Ammon's horn (tissue), 1 donor: ENCODE measurements at regions not wholly inside any gene's neighbourhood (a gene's known extent, or its start where the extent isn't known, plus 50 kb on each side); places are given as distances from the start of the nearest gene placed in this dataset.
"Not testable (repeated sequence)": the region's sequence is repeated elsewhere in the genome, so short reads cannot be mapped to it uniquely, and the experiment has no call there.

ENCODE experiments used
- DNase-seq: peaks from one replicate; pipeline ENCODE4 v3.0.0-alpha.2; 2016; ENCODE audit warnings: low spot score

DNA sequence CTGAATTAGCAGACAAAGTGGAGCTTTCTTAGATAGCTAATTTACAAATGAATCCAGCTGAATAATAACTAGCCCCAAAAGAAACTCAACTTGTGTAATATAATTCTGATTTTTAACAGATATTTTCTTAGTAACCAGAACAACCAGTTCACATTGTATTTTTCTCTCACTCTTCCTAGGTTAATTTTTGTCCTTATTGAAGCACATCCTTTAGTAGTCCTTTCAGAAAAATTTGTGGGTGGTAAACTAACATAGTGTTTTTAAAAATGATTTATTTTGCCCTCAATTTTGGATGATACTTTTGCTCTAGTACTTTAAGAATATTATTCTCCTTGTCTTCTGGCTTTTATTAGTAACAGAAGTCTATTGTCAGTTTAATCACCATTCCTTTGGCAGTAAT is 190.6 kb upstream of the SLC39A10 start:
- no peak for DNase-seq

DNA sequence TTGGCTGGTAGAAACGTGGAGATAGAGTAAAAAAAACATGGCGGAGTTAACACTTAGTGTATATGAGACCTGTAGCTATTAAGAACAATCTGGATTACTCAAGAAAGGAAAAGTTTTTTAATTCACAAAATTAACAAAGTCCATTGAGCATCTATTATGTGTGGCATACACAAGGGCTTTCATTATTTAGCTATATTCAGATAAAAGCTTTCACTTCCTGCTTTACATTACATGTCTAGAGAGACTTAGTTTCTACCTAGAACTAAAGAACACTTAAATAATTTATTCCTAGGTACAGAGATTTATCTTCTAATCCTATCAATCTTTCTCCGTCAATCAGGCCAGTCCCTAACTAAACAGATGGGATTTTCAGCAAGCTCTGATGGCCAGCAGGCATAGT is 196.0 kb upstream of the SLC39A10 start:
- DNase-seq: no peak

DNA sequence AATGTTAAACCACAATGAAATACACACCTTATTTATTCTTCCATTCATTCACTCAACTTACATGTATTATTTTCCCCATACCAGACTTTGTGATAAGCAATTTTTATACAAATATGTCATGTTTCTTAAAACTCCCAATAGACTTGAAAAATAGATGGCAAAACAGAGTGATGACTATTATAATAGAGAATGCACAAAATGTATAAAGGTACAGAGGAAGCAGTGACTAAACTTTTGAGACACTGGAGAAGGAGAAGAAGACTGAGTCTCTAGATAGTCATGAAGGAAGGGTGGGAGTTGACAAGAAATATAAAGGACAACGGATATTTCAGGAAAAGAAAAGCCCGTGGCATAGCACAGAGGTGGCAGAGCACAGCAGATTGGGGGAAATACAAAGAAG is 198.1 kb upstream of the SLC39A10 start:
- DNase-seq: no peak

DNA sequence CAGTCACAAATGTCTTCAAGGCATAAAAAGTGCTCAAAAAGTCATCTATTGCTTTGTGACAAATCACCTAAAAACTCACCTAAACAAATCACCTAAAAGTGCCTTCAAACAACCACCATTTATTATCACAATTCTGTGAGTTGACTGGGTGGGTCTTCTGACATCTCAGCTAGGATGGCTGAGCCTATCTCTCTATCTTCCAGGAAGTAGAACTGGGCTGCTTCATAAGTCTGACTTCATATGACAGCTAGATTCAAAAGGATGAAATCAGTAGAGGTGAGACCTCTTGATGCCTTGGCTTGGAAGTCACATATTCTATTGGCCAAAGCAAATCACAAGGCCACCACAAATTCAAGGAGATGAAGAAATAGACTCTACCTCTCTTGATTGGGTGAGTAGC is 199.2 kb upstream of the SLC39A10 start:
- no peak for DNase-seq

DNA sequence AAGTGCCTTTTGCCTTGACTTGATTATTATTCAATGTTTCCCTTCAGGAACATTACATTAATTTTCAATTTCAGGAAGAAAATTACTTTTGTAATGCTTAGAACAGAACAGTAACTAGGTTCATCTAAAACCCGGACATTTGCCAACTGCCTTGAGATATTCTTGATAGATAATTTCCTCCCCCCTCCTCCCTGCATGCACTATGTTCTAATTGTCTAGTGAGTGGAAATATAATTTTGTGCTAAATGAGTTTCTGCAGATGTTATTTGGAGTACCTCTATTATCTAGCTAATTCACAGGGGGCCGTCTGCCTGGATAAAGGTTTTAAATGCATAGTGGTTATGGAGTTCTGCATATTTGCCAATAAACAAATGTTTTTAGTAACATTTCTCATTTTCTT is 200.3 kb upstream of the SLC39A10 start:
- no peak for DNase-seq

DNA sequence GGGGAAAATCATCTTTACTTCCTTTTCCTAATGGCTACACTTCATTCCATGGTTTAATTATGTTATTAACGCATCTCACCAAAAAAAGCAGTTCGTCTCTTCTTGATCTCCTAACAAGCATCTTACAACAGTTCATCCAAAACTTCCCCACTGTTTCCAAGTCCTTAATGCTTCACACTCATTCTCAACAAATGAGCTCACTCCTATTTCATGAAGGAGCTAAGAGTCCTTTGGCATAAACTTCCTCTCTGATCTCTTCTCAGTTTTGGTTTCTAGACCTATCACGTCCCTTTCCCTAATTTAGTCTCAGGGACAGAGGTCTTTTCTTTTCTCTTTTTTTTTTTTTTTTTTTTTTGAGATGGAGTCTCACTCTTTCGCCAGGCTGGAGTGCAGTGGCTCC is 205.9 kb upstream of the SLC39A10 start:
- no peak for DNase-seq

DNA sequence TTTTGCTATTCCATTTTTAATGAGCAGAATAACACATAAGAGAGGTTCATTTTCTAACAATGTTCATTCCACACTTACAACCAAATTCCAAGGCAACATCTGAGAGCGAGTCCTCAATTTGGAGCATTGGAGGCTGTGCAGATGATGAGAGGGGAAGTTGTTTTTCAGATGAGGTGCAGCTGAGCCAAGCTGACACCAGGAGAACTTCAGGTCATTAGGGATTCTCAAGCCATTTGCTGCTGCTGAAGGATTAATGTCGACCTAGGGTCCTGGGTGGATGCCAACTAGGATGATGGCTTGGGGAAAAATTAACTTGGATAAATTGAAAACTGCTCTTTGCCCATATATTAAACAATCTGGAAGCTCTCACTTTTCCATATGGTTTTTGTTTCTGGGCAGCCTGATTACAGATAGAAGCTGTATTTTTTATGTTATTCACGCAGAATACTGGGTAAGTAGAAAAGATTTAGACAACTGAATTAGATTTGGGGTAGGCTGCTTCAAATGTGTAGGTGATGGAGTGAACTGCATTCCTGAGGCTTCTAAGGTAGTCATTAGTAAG is 206.4 kb upstream of the SLC39A10 start:
- no peak for DNase-seq

DNA sequence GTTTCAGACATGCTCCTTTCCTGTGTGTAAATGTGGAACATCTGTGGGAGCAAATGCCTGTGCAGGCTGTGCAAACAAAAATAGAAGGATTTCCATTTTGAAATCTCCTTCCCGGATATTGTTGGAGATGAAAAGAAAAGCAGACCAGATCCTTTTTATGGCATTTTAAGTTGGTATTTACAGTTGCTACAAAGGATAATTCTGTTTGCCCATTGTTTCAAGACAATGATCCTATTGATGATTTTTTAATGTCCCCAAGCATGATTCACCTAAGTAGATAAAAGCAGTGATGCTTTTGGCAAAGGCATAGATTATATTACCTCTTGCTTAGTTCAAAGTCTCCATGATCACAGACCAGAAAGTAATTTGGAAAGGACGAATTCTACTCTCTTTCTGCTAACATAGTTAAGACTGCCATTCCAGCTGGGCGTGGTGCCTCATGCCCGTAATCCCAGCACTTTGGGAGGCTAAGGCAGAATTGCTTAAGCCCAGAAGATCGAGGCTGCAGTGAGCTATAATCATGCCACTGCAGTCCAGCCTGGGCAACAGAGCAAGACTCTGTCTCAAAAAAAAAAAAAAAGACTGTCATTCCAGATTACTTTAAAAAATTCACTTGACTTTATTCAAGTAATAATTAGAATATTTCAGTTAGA is 209.6 kb upstream of the SLC39A10 start:
- DNase-seq: peak; percentile 27

DNA sequence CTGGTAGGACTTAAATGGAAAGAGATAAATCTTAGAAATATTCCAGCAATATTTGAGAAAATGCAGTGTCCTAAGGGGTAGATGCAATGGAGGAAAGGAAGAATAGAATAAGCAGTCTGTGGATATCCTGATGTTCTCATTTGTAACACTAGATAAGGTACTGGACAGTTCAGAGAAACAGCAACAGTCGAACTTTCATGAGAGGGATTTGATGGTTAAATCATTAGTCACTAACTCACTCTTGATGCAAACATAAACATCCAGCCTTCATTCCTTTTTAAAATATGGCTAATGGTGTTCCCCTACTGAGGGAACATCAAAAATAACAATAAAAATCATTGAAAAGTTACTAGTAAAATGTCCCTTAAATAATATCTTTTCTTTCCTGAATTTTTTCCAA is 211.4 kb upstream of the SLC39A10 start:
- no peak for DNase-seq

DNA sequence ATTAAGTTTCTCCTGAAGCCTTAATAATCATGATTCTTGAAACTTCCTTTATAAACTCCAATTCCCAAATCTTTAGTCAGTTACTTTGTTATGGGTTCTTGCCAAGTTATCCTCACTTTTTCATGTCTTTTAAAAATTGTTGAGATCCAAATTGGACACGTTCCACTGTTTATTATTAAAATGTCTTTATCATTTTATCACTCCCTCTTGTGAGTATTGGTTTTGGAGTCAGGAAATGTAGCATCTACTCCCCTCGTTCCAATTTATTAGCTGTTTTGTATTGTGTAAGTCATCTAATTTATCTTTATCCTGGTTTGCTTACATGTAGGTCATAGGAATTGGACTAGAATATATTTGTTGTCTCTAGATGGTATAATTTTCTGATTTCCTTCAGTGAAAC is 213.1 kb upstream of the SLC39A10 start:
- DNase-seq: no peak

DNA sequence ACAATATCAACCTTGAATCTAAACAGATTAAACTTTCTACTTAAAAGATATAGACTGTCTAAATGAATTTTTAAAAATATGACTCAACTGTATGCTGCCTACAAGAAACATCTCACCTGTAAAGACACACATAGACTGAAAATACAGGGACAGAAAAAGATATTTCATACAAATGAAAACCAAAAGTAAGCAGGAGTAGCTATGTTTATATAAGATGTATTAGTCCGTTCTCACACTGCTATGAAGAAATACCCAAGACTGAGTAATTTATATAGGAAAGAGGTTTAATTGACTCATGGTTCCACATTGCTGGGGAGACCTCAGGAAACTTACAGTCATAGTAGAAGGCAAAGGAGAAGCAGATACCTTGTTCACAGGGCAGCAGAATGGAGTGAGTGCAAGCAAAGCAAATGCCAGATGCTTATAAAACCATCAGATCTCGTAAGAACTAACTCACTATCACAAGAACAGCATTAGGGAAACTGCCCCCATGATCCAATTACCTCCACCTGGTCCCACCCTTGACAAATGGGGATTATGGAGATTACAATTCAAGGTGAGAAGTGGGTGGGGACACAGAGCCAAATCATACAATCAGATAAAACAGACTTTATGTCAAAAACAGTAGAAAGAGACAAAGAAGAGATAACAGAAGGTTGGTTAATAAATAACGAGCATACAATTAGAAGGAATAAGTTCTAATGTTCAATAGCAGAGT is 214.4 kb upstream of the SLC39A10 start:
- no peak for DNase-seq

DNA sequence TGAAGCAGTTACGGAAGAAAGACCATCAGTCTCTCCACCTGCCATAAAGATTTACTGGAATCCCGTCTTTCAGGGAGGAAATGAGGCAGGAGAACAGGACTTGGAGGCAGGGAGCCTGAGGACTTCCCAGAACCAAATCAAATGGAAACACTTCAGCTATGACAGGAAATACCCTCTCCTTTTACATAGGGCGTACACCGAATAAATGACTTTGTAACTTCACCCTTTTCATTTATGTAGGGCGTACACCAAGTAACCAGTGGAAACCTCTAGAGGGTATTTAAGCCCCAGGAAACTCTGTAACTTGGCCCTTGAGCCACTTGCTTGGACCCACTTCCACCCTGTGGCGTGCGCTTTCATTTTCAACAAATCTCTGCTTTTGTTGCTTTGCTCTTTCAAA is 218.3 kb upstream of the SLC39A10 start:
- no peak for DNase-seq

DNA sequence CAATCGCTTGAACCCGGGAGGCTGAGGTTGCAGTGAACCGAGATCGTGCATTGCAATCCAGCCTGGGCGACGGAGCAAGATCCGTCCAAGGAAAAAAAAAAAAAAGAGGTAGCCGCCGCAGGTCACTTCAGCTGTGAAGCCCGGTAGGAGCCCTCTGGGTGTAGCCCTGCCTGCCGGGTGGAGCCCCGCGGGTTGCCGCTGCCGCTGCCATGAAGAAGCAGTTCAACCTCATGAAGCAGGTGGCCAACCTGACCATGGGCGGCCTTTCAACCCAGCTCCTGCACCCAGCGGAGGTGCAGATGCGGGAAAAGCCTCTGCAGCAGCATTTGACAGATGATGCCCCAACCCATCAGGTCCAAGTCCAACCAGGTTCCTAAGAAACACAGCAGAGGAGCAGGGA is 219.5 kb upstream of the SLC39A10 start:
- no peak for DNase-seq

DNA sequence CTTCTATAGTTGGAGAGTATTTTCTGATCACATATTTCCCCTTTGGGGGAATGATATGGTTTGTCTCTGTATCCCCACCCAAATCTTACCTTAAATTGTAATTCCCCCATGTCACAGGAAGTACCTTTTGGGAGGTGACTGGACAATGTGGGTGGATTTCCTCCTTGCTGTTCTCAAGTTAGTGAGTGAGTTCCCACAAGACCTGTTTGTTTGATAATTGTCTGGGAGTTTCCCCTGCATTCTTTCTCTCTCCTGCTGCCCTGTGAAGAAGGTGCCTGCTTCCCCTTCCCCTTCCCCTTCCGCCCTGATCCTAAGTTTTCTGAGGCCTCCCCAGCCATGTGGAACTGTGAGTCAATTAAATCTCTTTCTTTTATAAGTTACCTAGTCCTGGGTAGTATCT is 222.7 kb upstream of the SLC39A10 start:
- no peak for DNase-seq

DNA sequence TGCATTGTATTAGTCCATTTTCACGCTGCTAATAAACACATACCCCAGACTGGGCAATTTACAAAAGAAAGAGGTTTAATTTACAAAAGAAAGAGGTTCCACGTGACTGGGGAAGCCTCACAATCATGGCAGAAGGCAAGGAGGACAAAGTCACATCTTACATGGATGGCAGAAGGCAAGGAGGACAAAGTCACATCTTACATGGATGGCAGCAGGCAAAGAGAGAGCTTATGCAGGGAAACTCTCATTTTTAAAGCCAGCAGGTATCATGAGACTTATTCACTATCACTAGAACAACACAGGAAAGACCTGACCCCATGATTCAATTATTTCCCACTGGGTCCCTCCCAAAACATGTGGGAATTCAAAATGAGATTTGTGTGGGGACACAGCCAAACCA is 223.3 kb upstream of the SLC39A10 start:
- DNase-seq: not testable (repeated sequence)

DNA sequence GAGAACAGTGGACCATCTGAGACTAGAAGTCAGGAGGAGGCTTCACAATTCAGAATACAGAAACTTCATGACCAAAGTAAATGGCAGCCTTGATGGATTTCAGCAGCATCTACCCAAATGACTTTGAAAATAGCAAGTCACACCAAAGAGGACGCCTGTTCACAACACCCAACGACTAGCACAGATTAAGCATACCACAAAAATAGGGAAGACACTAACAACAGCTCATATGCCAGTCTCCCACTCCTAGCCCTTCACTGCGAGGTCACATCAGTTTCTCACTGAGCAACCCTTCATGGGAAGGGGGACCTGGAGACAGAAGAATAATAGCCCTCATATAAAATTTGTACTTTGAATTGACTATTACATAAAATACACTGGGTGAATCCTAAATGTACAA is 228.4 kb upstream of the SLC39A10 start:
- no peak for DNase-seq

DNA sequence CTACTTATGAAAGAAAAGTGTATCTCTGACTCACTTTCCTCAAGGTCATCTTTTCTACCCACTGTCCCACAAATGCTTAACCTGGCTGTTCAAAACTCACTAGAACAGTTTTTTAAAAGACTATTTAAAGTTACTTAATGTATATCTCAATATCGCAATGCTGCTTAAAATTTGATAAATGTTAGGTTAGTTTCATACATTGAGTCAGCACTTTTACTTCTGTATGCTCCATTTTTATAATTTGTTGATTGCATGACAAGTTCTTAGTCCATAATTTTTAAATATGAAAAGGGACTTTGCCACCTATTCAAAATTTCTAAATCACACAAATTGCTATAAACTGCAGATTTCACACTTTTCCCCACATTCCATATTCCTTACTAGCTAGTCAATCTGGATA is 231.7 kb upstream of the SLC39A10 start:
- DNase-seq: no peak

DNA sequence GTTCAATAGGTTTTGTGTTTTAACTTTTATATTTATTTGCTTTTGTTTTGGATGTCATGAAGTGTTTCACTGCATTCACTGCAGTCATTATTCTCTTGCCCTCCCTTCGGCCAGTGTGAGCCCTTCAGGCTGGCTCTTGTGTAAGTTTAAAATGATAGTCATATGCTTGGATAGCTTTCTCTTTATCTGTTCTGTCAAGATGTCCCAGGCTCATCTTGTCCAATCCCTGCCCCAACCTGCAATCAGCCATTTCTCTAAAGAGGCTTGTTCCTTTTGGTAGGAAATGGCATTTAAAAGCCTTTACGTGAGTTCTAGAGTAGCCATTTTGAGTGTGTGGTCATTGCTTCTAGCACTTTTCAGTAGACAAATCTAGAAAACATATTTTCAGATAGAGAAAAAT is 238.0 kb upstream of the SLC39A10 start:
- DNase-seq: no peak

DNA sequence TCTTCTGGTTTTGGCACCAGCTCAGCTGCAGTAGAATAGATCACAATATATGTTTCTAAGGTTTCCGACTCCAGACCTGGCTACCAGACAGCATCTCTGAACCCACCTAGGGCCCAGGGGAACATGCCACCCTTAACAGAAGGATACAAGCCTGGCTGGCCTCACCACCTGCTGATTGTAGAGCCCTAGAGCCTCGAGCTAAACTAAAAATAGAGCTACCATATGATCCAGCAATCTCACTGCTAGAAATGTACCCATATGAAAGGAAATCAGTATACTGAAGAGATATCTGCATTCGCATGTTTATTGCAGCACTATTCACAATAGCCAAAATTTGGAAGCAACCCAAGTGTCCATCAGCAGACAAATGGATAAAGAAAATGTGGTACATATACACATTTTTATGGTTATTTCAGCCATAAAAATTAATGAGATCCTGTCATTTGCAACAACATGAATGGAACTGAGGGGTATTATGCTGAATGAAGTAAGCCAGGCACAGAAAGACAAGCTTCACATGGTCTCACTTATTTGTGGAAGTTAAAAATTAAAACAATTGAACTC is 242.4 kb upstream of the SLC39A10 start:
- no peak for DNase-seq

DNA sequence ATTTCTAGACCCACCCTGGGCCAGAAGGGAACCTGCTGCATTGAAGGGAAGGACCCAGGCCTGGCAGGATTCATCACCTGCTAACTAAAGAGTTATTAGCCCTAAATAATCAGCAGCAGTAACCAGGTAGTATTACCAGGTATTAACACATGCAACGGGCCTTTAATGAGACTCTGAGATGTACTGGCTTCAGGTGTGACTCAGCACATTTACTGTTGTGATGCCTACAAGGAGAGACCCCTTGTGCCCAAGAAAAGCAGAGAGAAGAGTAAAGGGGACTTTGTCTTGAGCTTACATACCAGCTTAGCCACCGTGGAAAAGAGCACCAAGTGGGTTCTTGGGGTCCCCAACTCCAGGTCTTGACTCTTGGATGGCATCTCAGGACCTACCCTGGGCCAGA is 243.1 kb upstream of the SLC39A10 start:
- DNase-seq: no peak

DNA sequence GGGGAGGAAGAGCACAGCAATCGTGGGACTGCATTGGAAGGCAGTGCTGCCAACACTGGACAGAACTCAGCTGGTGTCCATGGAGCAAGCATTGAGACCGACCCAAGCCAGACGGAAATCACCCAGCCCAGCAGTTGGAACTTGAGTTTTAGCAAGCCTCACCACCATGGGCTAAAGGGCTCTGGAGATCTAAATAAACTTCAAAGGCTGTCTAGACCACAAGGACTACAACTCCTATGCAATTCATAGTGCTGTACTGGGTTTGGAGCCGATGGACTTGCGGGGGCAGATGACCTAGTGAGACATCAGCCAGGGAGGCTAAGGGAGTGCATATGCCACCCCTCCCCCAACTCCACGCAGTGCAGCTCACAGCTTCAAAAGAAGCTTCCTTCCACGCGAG is 243.6 kb upstream of the SLC39A10 start:
- DNase-seq: no peak

DNA sequence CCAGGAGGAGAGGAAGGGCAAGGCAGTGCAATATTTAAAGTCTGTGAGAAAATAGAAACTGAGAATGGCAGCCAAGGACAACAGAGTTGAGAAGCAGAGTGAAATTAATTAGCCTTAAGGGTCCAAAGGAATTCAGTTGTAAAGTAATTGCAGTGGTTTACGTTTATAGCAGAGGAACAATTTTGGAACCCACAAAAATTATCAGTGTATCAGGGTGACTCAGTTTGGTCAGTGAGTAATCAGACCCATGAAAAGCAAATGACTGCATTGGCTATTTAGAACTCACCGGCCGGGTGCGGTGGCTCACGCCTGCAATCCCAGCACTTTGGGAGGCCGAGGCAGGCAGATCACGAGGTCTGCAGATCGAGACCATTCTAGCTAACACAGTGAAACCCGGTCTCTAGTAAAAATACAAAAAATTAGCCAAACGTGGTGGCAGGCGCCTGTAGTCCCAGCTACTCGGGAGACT is 245.8 kb upstream of the SLC39A10 start:
- no peak for DNase-seq

DNA sequence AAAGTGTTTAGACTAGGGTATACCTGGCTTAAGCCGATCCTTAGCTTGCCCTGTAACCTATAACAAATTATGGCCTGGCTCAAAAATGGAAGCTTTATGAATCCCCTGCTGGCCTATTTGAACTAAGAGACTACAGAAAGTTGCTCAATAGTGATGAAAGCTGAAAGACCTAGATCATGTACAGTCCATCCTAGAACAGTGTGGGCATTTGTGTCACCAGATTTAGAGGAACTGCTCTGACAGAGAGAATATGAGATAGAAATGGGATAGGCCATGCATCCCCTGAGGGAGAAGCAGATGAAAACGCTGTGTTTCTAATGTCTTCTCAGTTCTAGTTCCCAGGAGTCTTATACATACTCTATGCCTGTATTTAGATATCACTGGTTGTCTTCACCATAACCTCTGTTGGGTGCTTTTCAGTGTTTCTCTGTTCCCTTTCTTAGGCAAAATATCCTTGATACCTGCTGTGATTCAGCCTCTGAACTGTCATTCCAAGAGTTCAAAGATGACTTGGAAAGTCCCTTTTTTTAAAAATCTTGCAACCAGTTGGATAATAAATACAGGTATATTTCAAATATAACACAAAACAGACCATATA is 246.9 kb upstream of the SLC39A10 start:
- no peak for DNase-seq
